Lower leg skin (tissue), 3 donors: ENCODE measurements at regions not wholly inside any gene's neighbourhood (a gene's known extent, or its start where the extent isn't known, plus 50 kb on each side); places are given as distances from the start of the nearest gene placed in this dataset.

Experiments used
- POLR2A ChIP-seq, 2 donors: fragments of 450-650 bp; IDR thresholded peaks; one replicate each; pipeline ENCODE4 v1.6.1; 2016 to 2017; ENCODE audit warnings: antibody characterized with exemption in 2 of 2, mild to moderate bottlenecking in 1 of 2, moderate library complexity in 1 of 2
- TF ChIP-seq, protein P1 (sequence below), 3 donors: fragments of 450-650 bp; IDR thresholded peaks; one replicate each; pipeline ENCODE4 v1.5.1; 2016; ENCODE audit warnings: antibody characterized with exemption in 3 of 3, mild to moderate bottlenecking in 3 of 3, moderate library complexity in 2 of 3

DNA sequence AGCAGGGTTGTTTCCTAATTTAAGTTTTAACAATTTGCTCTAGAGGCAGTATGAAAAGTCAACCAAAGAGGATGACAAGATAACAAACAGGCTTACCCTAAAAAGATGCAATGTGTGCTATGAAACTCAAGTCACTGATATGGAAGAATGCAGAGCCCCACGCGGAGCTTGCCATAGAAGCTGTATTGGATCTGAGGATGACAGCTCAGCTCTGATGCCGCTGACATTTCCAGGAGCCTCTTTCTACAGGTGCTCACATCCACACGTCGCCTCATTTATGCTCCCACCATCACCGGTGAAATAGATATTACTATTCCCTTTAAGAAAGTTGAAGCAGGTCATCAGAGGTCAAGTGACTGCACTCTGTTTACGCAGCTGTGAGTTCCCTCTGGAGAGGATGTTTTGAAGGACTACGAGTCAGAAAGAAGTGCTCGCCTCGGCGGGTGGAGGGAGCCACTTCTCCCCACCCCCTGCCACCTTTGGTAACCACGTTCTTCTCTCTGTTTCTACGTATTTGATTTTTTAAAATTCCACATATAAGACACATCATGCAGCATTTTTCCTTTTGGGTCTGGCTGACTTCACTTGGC lies 275.4 kb downstream of the GLRX3 start:
- TF ChIP-seq, protein P1, sequence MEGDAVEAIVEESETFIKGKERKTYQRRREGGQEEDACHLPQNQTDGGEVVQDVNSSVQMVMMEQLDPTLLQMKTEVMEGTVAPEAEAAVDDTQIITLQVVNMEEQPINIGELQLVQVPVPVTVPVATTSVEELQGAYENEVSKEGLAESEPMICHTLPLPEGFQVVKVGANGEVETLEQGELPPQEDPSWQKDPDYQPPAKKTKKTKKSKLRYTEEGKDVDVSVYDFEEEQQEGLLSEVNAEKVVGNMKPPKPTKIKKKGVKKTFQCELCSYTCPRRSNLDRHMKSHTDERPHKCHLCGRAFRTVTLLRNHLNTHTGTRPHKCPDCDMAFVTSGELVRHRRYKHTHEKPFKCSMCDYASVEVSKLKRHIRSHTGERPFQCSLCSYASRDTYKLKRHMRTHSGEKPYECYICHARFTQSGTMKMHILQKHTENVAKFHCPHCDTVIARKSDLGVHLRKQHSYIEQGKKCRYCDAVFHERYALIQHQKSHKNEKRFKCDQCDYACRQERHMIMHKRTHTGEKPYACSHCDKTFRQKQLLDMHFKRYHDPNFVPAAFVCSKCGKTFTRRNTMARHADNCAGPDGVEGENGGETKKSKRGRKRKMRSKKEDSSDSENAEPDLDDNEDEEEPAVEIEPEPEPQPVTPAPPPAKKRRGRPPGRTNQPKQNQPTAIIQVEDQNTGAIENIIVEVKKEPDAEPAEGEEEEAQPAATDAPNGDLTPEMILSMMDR (IDR thresholded peaks at IDR 0.05) = no peak
- no peak for TF ChIP-seq POLR2A (IDR thresholded peaks at IDR 0.05)
